GM19238 (cell line): ENCODE measurements at regions not wholly inside any gene's neighbourhood (a gene's known extent, or its start where the extent isn't known, plus 50 kb on each side); places are given as distances from the start of the nearest gene placed in this dataset.

Source experiments
- DNase-seq: peaks from one replicate; pipeline ENCODE4 v3.0.0; 2011; ENCODE audit warnings: low spot score; ENCODE audit not compliant: insufficient read length

DNA sequence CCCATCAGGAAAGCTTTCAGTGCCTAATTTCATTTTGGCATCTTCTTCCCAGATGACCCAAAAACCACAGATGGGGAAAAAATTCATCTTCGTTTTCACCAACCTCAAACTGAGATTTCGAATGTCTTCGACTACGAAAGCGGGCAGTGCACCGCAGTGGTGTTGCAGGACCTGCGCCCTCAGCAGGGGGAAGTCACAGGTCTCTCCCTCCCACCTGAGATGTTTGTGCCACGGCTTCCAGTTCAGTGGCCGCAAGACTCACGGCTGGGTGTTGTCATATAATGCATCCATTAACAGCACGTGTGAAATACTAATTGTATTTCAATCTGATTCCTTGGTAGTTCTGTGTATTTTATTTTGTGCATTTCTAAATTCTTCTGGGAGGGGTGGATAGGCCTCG, 66.2 kb upstream of the SALL3 start:
- DNase-seq: no peak

DNA sequence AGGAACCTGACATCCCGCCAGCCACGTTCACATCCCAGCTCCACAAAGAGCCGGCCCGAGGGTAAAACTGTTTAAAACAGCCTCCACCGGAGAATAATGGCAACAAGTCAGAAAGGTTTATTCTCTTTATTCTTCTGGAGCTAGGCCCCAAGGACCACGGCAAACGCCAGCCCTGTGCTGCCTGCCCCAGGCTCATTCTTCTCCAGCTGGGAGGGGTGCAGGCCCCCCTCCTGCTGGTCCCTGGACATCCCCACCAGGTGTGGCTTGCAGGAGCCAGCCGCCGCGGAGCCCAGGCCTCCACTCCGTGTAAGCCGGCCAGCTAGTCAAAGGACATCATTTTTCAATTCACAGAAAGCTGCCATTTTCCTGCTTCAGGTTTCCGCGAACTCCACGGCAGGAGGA, 65.8 kb upstream of the SALL3 start:
- DNase-seq: no peak

DNA sequence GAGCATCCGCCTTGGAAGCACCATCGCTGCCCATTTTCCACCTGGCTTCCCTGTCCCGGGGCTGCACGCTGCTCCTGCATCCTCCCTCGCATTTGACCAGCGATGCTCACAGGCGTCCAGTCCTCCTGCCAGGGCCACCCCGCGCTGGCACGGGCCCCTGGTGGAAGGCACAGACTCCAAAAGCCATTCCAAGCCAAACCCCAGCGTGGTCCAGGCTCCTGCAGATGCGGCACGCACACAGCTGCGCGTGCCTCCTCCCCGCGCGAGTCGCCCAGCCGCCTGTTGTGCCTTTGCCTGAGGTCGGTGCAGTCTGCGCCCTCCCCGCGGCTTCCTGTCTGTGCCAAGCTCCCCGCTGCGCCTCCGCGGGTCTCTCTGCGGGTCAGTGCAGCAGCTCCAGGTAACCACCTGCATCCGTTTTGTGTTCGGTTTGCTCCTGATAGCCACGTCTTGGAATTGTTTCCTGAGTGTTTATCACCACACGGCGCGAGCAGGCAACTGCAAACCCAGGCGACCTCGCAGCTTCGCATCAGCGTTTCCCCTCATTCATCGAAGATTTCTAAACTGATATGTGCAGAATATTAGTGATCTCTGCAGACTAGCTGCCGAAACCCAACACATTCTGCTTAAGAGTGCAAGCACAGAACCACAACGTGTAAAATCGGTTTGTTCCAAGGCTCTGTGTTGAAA, 65.2 kb upstream of the SALL3 start:
- no peak for DNase-seq

DNA sequence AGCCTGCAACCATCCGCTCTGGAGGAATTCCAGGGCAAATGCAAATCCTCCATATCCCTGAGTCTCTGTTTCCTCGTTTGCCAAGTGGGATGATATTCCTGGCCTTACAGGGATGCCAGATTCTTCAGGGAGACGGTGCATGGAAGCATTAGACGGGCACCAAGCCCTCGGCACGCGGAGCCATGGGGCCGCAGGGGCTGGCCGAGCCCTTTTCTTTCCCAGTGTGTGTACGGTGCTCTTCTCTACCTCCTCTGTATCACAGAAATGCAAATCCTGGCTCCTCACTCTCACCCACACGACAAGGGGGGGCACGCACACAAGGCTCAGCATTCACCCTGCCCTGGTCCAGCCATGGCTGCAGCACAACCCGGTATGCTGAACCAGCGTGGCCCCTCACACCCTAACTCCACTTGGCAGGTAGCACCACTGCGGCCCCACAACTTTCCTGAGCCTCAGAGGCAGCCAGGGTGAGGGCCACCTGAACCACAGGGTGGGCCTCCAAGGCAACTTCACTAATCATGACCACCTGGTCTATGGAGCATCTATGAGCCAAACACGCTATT, 64.1 kb upstream of the SALL3 start:
- DNase-seq: no peak

- no peak for DNase-seq
Observed at GRCh38 chr18:78918707-78919106, 60.9 kb upstream of the SALL3 start.

GRCh38 chr18:78919956-78920355, 59.7 kb upstream of the SALL3 start:
- DNase-seq: no peak

GRCh38 chr18:78920456-78921138, 59.0 kb upstream of the SALL3 start:
- no peak for DNase-seq

GRCh38 chr18:78922856-78923255, 56.8 kb upstream of the SALL3 start:
- DNase-seq: no peak

GRCh38 chr18:78924301-78924700, 55.3 kb upstream of the SALL3 start:
- DNase-seq: no peak

DNA sequence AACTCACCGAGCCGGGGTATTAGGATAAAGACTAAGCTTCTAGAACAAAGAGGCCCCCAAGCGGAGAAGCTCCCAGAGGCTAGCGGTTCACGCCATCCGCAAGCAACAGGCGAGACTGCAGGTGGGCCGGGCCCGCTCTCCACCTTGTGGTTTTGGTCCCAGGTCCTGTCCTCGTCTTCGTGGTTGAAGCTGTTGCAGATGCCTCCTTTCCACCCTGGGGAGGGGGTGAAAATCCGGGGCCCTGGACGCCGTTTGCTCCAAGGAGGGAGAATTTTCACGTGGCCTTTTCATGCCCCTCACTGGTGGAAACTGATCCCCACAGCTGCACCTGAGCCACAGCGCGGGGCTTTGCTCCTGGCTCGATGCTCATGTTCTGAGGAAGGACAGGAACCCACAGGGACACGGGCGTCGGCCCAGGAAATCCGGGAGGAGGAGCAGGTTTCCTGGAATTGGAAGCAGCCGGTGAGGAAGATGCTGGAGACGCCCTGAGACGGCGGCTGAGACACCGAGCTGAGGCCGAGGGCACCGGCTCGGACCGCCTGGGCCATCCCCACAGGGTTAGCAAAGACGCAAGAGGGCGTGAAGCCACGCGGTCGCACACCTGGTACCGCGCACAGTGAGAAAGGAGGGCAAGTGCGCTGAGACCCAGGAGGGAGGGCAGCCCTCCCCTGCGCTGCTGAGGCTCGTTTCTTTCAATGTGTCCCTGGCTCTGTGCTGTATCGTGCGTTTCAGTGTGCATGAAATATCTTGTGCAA, 54.7 kb upstream of the SALL3 start:
- no peak for DNase-seq

GRCh38 chr18:78925557-78926242, 53.9 kb upstream of the SALL3 start:
- DNase-seq: no peak

GRCh38 chr18:78926243-78926615, 53.4 kb upstream of the SALL3 start:
- DNase-seq: no peak

DNA sequence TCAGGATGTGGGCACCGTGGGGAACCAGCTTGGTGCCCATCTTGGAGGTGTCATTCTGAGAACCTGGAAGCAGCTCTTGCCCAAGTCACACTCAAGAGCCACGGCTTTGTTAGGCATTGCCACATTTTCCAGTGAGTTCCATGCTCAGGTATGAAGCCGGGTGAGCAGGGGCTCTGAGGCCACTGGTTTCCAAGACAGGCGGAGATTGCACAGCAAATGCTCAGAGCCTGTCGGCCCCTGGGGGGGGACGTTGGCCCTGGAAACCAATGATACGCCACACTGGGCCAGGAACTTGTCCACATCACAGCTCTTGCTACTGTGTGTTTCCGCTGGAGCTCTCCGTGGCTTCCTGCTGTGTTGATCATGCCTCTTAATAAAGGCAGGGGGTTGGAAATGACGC, 52.5 kb upstream of the SALL3 start:
- DNase-seq: no peak

DNA sequence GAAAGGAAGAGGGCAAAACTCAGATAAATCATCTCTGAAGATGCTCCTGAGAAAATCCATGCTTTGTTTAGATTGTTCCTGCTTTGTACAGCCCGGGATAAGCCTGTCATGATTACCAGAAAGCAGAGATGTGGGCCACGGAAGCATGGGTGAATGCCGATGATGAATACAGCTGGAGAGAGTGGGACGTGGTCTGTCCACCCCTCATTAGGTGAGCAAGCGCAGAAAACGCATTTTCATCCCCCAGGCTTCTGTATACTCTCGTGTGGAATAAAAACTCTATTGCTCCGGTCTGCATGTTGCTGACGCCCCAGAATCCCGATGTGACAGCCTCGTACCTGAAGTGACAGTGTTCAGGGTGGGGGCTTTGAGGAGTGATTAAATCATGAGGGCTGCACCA, 52.0 kb upstream of the SALL3 start:
- DNase-seq: no peak

DNA sequence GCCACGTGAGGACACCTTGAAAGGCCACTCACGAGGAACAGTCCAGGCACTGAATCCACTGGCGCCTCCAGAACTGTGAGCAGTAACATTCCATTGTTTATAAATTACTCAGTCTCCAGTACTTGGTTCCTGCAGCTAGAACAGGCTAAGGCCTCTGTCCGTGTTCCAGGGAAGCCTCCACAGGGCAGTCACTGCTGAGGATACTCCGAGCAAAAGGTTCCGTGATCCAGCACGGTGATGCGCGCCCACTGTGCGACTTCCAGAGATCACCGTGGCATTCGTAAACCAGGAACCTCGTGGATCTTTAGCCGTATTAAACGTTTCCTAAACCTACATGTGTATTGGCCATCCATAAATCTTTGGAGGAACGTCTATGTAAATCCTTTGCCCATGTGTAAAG, 51.5 kb upstream of the SALL3 start:
- no peak for DNase-seq

DNA sequence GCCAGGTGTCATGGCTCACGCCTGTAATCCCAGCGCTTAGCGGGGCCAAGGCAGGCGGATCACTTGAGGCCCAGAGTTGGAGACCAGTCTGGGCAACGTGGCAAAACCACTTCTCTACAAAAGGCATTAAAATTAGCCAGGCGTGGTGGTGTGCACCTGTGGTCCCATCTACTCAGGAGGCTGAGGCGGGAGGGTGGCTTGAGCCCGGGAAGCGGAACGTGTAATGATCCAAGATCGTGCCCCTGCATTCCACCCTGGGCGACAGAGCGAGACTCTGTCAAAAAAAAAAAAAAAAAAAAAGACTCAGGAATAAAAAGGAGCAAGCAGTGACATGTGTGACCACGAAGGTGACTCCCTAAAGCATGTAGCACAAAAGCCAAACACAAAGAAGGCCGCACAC, 50.1 kb upstream of the SALL3 start:
- DNase-seq: no peak
